ENCODE measurements at regions not wholly inside any gene's neighbourhood (a gene's known extent, or its start where the extent isn't known, plus 50 kb on each side); places are given as distances from the start of the nearest gene placed in this dataset.
"Not testable (repeated sequence)": the region's sequence is repeated elsewhere in the genome, so short reads cannot be mapped to it uniquely, and the experiment has no call there.

- DNase-seq: no peak
Observed at GRCh38 chr9:90198956-90199355, 443.7 kb downstream of the DIRAS2 start.

- DNase-seq: no peak
Observed at GRCh38 chr9:90201766-90202165, 440.9 kb downstream of the DIRAS2 start.

DNA sequence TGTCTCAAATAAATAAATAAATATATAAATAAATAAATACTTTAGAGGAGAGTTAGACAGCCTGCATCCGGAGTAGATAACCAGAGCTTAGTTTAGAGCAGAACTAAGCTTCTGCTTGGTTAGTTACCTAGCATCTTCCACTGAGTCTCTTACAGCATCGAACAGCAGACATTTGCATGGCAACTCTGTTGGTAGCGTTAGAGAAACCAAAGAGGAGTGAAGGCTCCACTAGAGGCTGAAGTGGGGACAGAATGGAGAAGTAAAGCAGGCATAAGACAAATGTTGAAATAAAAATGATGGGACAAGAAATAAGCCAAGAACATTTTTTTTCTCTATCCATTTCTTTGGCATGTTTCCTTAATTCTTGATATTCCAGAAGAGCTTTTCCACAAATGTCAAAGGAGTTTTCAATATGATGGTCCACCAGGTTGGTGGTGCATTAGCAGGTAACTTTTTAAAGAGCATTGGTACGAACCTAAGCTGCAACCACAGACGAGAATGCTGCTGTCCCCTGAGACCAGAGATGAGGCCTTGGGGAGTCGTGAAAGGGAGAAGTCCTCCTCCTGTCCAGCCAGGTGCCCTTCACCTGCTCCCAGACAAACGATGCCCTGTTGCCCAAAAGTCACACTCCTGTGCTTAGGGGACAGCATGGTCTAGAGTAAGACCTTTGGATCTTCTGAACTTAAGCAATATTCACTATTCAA, 438.3 kb downstream of the DIRAS2 start:
- no peak for DNase-seq

DNA sequence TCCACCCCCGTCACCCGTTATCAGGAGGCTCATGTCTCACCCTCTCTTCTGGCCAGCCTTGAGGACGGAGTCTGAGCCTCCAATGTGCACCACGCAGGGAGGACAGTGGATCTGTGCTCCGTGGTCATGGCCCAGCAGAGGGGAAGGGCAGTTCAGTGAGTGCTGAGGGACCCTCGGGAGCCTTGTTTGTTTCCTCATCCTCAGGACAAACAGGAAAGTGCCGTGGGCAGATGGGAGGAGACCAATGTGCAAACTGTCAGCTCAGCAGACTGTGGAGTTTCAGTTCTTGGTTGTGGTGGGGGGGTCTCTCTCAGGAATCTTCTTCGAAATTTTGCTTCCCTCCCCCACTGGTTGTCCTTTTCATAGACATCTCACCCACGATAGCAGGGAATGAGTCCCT, 429.6 kb downstream of the DIRAS2 start:
- DNase-seq: not testable (repeated sequence)

DNA sequence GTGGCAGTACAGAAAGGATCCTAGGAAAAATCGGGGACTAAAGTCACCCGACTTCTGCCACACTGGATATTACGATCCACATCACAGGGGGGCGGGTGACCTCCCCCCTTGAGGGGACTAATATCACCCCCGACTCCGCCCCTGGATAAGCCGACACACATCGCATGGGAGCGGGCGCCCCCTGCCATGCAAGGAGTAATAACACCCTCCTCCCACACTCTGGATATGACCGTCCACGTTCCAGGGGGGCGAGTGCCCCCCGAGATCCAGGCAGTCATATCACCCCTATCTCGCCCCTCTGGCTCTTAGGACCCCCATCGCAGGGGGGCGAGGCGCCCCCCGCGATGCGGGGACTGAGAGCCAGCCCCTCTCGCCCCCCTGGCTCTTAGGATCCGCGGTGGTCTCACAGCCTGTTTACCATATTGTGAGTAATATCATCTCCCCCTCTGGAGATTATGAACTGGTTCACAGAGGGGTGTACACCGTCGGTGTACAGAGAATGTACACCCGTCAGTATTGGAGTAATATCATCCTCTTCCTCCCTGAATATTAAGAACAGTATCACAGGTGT, 423.0 kb downstream of the DIRAS2 start:
- DNase-seq: peak; percentile 55

DNA sequence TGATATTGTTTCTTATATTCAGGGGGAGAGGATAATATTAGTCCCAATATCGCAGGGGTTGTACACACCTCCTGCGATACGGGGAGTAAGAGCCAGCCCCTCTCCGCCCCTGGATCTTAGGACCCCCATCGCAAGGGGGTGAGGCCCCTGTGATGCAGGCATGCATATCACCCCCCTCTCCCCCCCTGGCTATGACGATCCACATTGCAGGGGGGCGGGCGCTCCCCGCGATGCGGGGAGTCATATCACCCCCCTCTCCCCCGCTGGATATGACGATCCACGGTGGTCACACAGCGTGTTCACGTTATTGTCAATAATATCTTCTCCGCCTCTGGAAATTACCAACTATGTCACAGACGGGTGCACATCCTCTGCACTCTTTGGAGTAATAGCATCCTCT, 420.7 kb downstream of the DIRAS2 start:
- not testable (repeated sequence) for DNase-seq

GRCh38 chr9:90226839-90227338, 415.7 kb downstream of the DIRAS2 start:
- DNase-seq: peak; percentile 55

- not testable (repeated sequence) for DNase-seq
Observed at GRCh38 chr9:90233081-90233480, 409.5 kb downstream of the DIRAS2 start.

- DNase-seq: no peak
Observed at GRCh38 chr9:90240541-90240940, 402.1 kb downstream of the DIRAS2 start.

- no peak for DNase-seq
Observed at GRCh38 chr9:90245661-90246060, 397.0 kb downstream of the DIRAS2 start.

- DNase-seq: no peak
Observed at GRCh38 chr9:90249094-90249493, 393.5 kb downstream of the DIRAS2 start.

GRCh38 chr9:90251316-90251715, 391.3 kb downstream of the DIRAS2 start:
- no peak for DNase-seq

DNA sequence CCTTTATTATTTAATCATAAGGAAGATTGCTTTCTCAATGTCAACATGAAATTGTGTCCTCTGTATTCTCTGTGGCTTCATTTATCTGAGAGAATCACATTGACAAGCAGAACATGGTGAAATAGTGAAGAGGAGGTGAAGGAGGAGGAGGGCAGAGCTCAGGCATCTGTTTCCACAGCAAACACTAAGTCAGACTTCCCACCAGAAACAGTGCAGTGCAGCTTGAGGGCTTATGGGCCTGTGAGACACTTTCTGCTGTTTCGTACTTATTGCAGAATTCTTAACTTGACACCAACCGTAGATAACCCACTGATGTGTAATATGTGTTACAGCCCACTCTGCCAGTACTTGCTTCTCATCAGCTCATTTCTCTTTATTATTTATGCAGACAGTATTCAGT, 386.3 kb downstream of the DIRAS2 start:
- DNase-seq: peak; percentile 9

GRCh38 chr9:90259311-90260246, 383.0 kb downstream of the DIRAS2 start:
- DNase-seq: no peak

- no peak for DNase-seq
Observed at GRCh38 chr9:90261698-90262097, 380.9 kb downstream of the DIRAS2 start.

GRCh38 chr9:90268613-90269012, 374.0 kb downstream of the DIRAS2 start:
- DNase-seq: no peak

DNA sequence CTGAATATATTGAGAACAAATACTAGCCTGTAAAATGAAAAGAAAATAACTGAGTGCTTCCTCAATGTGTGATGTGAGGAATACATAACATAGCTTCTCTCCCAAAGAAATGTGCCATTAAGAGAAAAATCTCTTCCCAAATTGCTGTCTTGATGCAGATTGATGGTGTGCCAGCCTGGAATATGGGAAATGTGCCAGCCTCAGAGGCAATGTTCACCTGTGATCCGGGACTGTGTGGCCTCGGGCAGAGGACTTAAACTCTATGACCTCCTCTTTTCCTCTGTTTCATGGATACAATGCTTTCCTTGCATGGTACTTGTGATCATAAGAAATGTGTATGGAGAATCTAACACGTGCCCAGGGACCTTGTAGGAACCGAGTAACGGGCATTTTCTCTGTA, 370.9 kb downstream of the DIRAS2 start:
- no peak for DNase-seq

- no peak for DNase-seq
Observed at GRCh38 chr9:90274725-90275124, 367.9 kb downstream of the DIRAS2 start.

- DNase-seq: no peak
Observed at GRCh38 chr9:90285946-90286345, 356.7 kb downstream of the DIRAS2 start.

DNA sequence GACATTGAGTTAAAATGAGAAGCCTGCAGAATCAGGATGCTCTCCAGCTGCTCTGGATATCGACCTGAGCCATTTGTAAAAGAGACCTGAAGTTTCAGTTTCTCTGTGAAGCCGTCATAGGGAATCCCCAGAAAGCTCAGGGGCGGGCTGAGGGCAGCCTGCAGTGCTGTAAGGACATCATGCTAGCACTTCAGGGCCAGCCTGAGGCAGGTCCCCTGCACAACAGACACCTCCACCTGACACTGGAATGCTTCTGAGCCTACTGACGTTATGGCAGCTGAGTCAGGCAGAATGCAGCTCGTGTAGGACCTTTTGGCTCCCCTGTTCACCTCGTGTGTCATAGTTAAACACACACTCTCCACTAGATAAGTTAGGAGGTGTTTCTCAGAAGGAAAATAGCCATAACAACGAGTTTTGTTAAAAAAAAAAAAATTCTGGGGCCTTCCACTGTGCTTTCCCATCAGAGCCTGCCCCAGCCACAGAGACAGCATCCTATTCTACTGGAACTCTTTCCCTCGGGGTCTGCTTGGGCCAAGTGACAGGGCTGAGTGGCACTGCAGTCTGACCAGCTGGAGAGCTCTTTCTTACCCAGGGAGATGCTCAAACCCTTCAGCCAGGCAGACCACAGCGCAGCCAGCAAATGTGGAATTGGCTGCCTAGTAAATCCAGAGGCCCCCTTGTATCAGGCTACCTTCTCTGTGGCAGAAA, 354.9 kb downstream of the DIRAS2 start:
- DNase-seq: no peak

GRCh38 chr9:90288275-90288639, 354.4 kb downstream of the DIRAS2 start:
- no peak for DNase-seq

- DNase-seq: no peak
Observed at GRCh38 chr9:90290716-90291485, 351.7 kb downstream of the DIRAS2 start.
